OCI-LY1 (cell line): ENCODE measurements at regions not wholly inside any gene's neighbourhood (a gene's known extent, or its start where the extent isn't known, plus 50 kb on each side); places are given as distances from the start of the nearest gene placed in this dataset.

Experiments used
- H2AFZ ChIP-seq: fragments of 200-600 bp; sonication (generic), shearing (Covaris generic); 2 replicates; pipeline ENCODE4 v1.6.0; 2014; ENCODE audit warnings: antibody characterized with exemption, mild to moderate bottlenecking, low read length
- H3F3A ChIP-seq: fragments of 200-600 bp; sonication (generic), shearing (Covaris generic); 2 replicates; pipeline ENCODE4 v1.6.0; 2014; ENCODE audit warnings: mild to moderate bottlenecking, antibody characterized with exemption, low read length, moderate library complexity; ENCODE audit not compliant: insufficient read depth
- H3K27ac ChIP-seq: fragments of 200-600 bp; sonication (generic); 2 replicates; pipeline ENCODE4 v1.5.1; 2014; ENCODE audit warnings: low read length, mixed run types, mild to moderate bottlenecking, low read depth; ENCODE audit not compliant: poor library complexity, severe bottlenecking
- H3K27me3 ChIP-seq: fragments of 200-600 bp; sonication (generic); 2 replicates; pipeline ENCODE4 v1.6.0; 2014; ENCODE audit warnings: antibody characterized with exemption, mild to moderate bottlenecking, low read length, moderate library complexity; ENCODE audit not compliant: insufficient read depth
- H3K36me3 ChIP-seq: fragments of 200-600 bp; sonication (generic); 2 replicates; pipeline ENCODE4 v1.6.1; 2014; ENCODE audit warnings: mild to moderate bottlenecking, antibody characterized with exemption, low read length, moderate library complexity, mixed read lengths; ENCODE audit not compliant: insufficient read depth
- H3K4me1 ChIP-seq: fragments of 200-600 bp; sonication (generic); 2 replicates; pipeline ENCODE4 v1.5.1; 2014; ENCODE audit warnings: mild to moderate bottlenecking, low read length, moderate library complexity; ENCODE audit not compliant: insufficient read depth, severe bottlenecking
- H3K4me2 ChIP-seq: fragments of 200-600 bp; sonication (generic), shearing (Covaris generic); 2 replicates; pipeline ENCODE4 v1.6.1; 2014; ENCODE audit warnings: low read length
- H3K4me3 ChIP-seq: fragments of 200-600 bp; sonication (generic); 2 replicates; pipeline ENCODE4 v1.5.1; 2014; ENCODE audit warnings: low read length, low read depth, mild to moderate bottlenecking, mixed read lengths; ENCODE audit not compliant: poor library complexity, severe bottlenecking
- H3K79me2 ChIP-seq: fragments of 200-600 bp; shearing (Covaris generic); 2 replicates; pipeline ENCODE4 v1.6.1; 2016; ENCODE audit warnings: mixed run types, low read length, mixed read lengths; ENCODE audit not compliant: insufficient read depth
- H3K9ac ChIP-seq: fragments of 200-600 bp; sonication (generic), shearing (Covaris generic); 2 replicates; pipeline ENCODE4 v1.6.1; 2014; ENCODE audit warnings: mild to moderate bottlenecking, low read length, mixed read lengths
- H3K9me2 ChIP-seq: fragments of 200-600 bp; sonication (generic), shearing (Covaris generic); 2 replicates; pipeline ENCODE4 v1.6.1; 2014; ENCODE audit warnings: low read depth, mild to moderate bottlenecking, low read length, mixed read lengths
- H3K9me3 ChIP-seq: fragments of 200-600 bp; shearing (Covaris generic); 2 replicates; pipeline ENCODE4 v1.6.1; 2014; ENCODE audit warnings: low read length, mixed read lengths
- H4K20me1 ChIP-seq: fragments of 200-600 bp; sonication (generic), shearing (Covaris generic); 2 replicates; pipeline ENCODE4 v1.6.0; 2016; ENCODE audit warnings: mild to moderate bottlenecking, low read length; ENCODE audit not compliant: insufficient read depth
- CTCF ChIP-seq: fragments of 200-600 bp; sonication (generic), shearing (Covaris generic); IDR thresholded peaks from 2 replicates; pipeline ENCODE4 v1.5.1; 2017; ENCODE audit warnings: mild to moderate bottlenecking, antibody characterized with exemption, low read length, moderate library complexity, mixed read lengths
- EZH2 ChIP-seq: fragments of 200-600 bp; sonication (generic), shearing (Covaris generic); IDR thresholded peaks from 2 replicates; pipeline ENCODE4 v1.8.0; 2017; ENCODE audit warnings: borderline replicate concordance, mixed run types, mild to moderate bottlenecking, antibody characterized with exemption, low read length, moderate library complexity, mixed read lengths

GRCh38 chr3:1010228-1010627 is 82.6 kb upstream of the CNTN6 start:
- H3K9me2 ChIP-seq, result no peaks in the 10 kb centered on the region
- H3K27me3 ChIP-seq, result no peaks in the 10 kb centered on the region
- no peaks in the 10 kb centered on the region for H3K36me3 ChIP-seq
- H3F3A ChIP-seq, result no peaks in the 10 kb centered on the region
- no peak overlapping the region for H2AFZ ChIP-seq
- H3K4me3 ChIP-seq, result no peak overlapping the region
- no peak overlapping the region for H3K4me2 ChIP-seq
- no peaks in the 10 kb centered on the region for H3K79me2 ChIP-seq
- TF ChIP-seq EZH2, result no peak
- TF ChIP-seq CTCF, result no peak
- no peak overlapping the region for H3K9ac ChIP-seq
- H4K20me1 ChIP-seq, result no peaks in the 10 kb centered on the region
- H3K4me1 ChIP-seq, result no peaks in the 10 kb centered on the region
- H3K27ac ChIP-seq, result no peak overlapping the region
- no peaks in the 10 kb centered on the region for H3K9me3 ChIP-seq

- Histone ChIP-seq H3K9ac (no peak overlapping the region), H3K27ac (no peak overlapping the region), H3K9me3 (no peaks in the 10 kb centered on the region), H3F3A (no peaks in the 10 kb centered on the region), H2AFZ (no peak overlapping the region), H4K20me1 (no peaks in the 10 kb centered on the region), H3K4me1 (no peaks in the 10 kb centered on the region), H3K9me2 (no peaks in the 10 kb centered on the region), H3K4me2 (no peak overlapping the region), H3K36me3 (no peaks in the 10 kb centered on the region), H3K79me2 (no peaks in the 10 kb centered on the region), H3K27me3 (no peaks in the 10 kb centered on the region), H3K4me3 (no peak overlapping the region)
- TF ChIP-seq EZH2, result no peak
- TF ChIP-seq CTCF, result no peak
These were observed 77.0 kb upstream of the CNTN6 start for GRCh38 chr3:1015826-1016225.

GRCh38 chr3:1017870-1018269 is 75.0 kb upstream of the CNTN6 start:
- Histone ChIP-seq H3K36me3 (no peaks in the 10 kb centered on the region), H3K9ac (no peak overlapping the region), H3K79me2 (no peaks in the 10 kb centered on the region), H2AFZ (no peak overlapping the region), H3K9me3 (no peaks in the 10 kb centered on the region), H3K4me1 (no peaks in the 10 kb centered on the region), H3K4me3 (no peak overlapping the region), H3K27ac (no peak overlapping the region), H4K20me1 (no peaks in the 10 kb centered on the region), H3K9me2 (no peaks in the 10 kb centered on the region), H3K4me2 (no peak overlapping the region), H3F3A (no peaks in the 10 kb centered on the region), H3K27me3 (no peaks in the 10 kb centered on the region)
- TF ChIP-seq EZH2 (no peak), CTCF (no peak)
